ENCODE measurements at regions not wholly inside any gene's neighbourhood (a gene's known extent, or its start where the extent isn't known, plus 50 kb on each side); places are given as distances from the start of the nearest gene placed in this dataset.

GRCh38 chr12:41715256-41715655 is 429.4 kb downstream of the GXYLT1 start:
- Mint-ChIP-seq H3K4me3 (no peak overlapping the region), H3K27ac (no peak overlapping the region), H3K36me3 (ENCODE audit: low read depth) (no peaks in the 10 kb centered on the region), H3K9me3 (no peaks in the 10 kb centered on the region), H3K27me3 (no peaks in the 10 kb centered on the region), H3K4me1 (no peaks in the 10 kb centered on the region)
- no peak for DNase-seq
- intact Hi-C loops (cut with micrococcal nuclease) = no loop called here

- Mint-ChIP-seq H3K9me3 (no peaks in the 10 kb centered on the region), H3K4me1 (no peaks in the 10 kb centered on the region), H3K27ac (no peak overlapping the region), H3K4me3 (no peak overlapping the region), H3K27me3 (no peaks in the 10 kb centered on the region), H3K36me3 (ENCODE audit: low read depth) (no peaks in the 10 kb centered on the region)
- no peak for DNase-seq
- intact Hi-C loops (cut with micrococcal nuclease) = no loop called here
Measured at GRCh38 chr12:41709463-41710285, 435.0 kb downstream of the GXYLT1 start.

GRCh38 chr12:41709012-41709411 is 435.7 kb downstream of the GXYLT1 start:
- Mint-ChIP-seq H3K36me3 (ENCODE audit: low read depth) (no peaks in the 10 kb centered on the region), H3K4me3 (no peak overlapping the region), H3K9me3 (no peaks in the 10 kb centered on the region), H3K27me3 (no peaks in the 10 kb centered on the region), H3K27ac (no peak overlapping the region), H3K4me1 (no peaks in the 10 kb centered on the region)
- no peak for DNase-seq
- intact Hi-C loops (cut with micrococcal nuclease) = no loop called here

- DNase-seq = no peak
- Mint-ChIP-seq H3K4me3 (no peak overlapping the region), H3K36me3 (ENCODE audit: low read depth) (no peaks in the 10 kb centered on the region), H3K4me1 (no peaks in the 10 kb centered on the region), H3K9me3 (no peaks in the 10 kb centered on the region), H3K27me3 (no peaks in the 10 kb centered on the region), H3K27ac (no peak overlapping the region)
- intact Hi-C loops (cut with micrococcal nuclease) = no loop called here
Measured at GRCh38 chr12:41706376-41706775, 438.3 kb downstream of the GXYLT1 start.

GRCh38 chr12:41701943-41702601 is 442.6 kb downstream of the GXYLT1 start:
- no peak for DNase-seq
- H3K27me3 Mint-ChIP-seq = no peaks in the 10 kb centered on the region
- no peak overlapping the region for H3K4me3 Mint-ChIP-seq
- no peaks in the 10 kb centered on the region for H3K36me3 Mint-ChIP-seq (ENCODE audit: low read depth)
- intact Hi-C loops (cut with micrococcal nuclease) = no loop called here
- no peaks in the 10 kb centered on the region for H3K9me3 Mint-ChIP-seq
- no peak overlapping the region for H3K27ac Mint-ChIP-seq
- no peaks in the 10 kb centered on the region for H3K4me1 Mint-ChIP-seq

- no peaks in the 10 kb centered on the region for H3K27me3 Mint-ChIP-seq
- intact Hi-C loops (cut with micrococcal nuclease) = no loop called here
- no peaks in the 10 kb centered on the region for H3K9me3 Mint-ChIP-seq
- H3K27ac Mint-ChIP-seq = no peak overlapping the region
- DNase-seq = no peak
- H3K4me1 Mint-ChIP-seq = no peaks in the 10 kb centered on the region
- no peaks in the 10 kb centered on the region for H3K36me3 Mint-ChIP-seq (ENCODE audit: low read depth)
- H3K4me3 Mint-ChIP-seq = no peak overlapping the region
Measured at GRCh38 chr12:41700940-41701339, 443.7 kb downstream of the GXYLT1 start.

- Mint-ChIP-seq H3K27ac (no peak overlapping the region), H3K27me3 (no peaks in the 10 kb centered on the region), H3K36me3 (ENCODE audit: low read depth) (no peaks in the 10 kb centered on the region), H3K4me1 (no peaks in the 10 kb centered on the region), H3K4me3 (no peak overlapping the region), H3K9me3 (no peaks in the 10 kb centered on the region)
- intact Hi-C loops (cut with micrococcal nuclease) = no loop called here
- no peak for DNase-seq
Measured at GRCh38 chr12:41699658-41700057, 445.0 kb downstream of the GXYLT1 start.

- no peak overlapping the region for H3K4me3 Mint-ChIP-seq
- H3K36me3 Mint-ChIP-seq (ENCODE audit: low read depth) = no peaks in the 10 kb centered on the region
- no peak for DNase-seq
- intact Hi-C loops (cut with micrococcal nuclease) = no loop called here
- no peaks in the 10 kb centered on the region for H3K27me3 Mint-ChIP-seq
- H3K27ac Mint-ChIP-seq = no peak overlapping the region
- H3K4me1 Mint-ChIP-seq = no peaks in the 10 kb centered on the region
- H3K9me3 Mint-ChIP-seq = no peaks in the 10 kb centered on the region
Measured at GRCh38 chr12:41697161-41697560, 447.5 kb downstream of the GXYLT1 start.

GRCh38 chr12:41684997-41685396 is 459.7 kb downstream of the GXYLT1 start:
- Mint-ChIP-seq H3K4me1 (no peaks in the 10 kb centered on the region), H3K27me3 (no peaks in the 10 kb centered on the region), H3K4me3 (no peak overlapping the region), H3K27ac (no peak overlapping the region), H3K9me3 (no peaks in the 10 kb centered on the region), H3K36me3 (ENCODE audit: low read depth) (no peaks in the 10 kb centered on the region)
- intact Hi-C loops (cut with micrococcal nuclease) = no loop called here
- no peak for DNase-seq

GRCh38 chr12:41683513-41684240 is 461.0 kb downstream of the GXYLT1 start:
- Mint-ChIP-seq H3K4me1 (no peaks in the 10 kb centered on the region), H3K27ac (no peak overlapping the region), H3K4me3 (no peak overlapping the region), H3K36me3 (ENCODE audit: low read depth) (no peaks in the 10 kb centered on the region), H3K9me3 (no peaks in the 10 kb centered on the region), H3K27me3 (no peaks in the 10 kb centered on the region)
- DNase-seq = no peak
- intact Hi-C loops (cut with micrococcal nuclease) = no loop called here

GRCh38 chr12:41683023-41683422 is 461.7 kb downstream of the GXYLT1 start:
- H3K9me3 Mint-ChIP-seq = no peaks in the 10 kb centered on the region
- H3K27me3 Mint-ChIP-seq = no peaks in the 10 kb centered on the region
- H3K27ac Mint-ChIP-seq = no peak overlapping the region
- H3K4me1 Mint-ChIP-seq = no peaks in the 10 kb centered on the region
- H3K4me3 Mint-ChIP-seq = no peak overlapping the region
- intact Hi-C loops (cut with micrococcal nuclease) = no loop called here
- no peak for DNase-seq
- no peaks in the 10 kb centered on the region for H3K36me3 Mint-ChIP-seq (ENCODE audit: low read depth)

GRCh38 chr12:41681898-41682297 is 462.8 kb downstream of the GXYLT1 start:
- no peak for DNase-seq
- H3K36me3 Mint-ChIP-seq (ENCODE audit: low read depth) = no peaks in the 10 kb centered on the region
- no peaks in the 10 kb centered on the region for H3K27me3 Mint-ChIP-seq
- no peak overlapping the region for H3K4me3 Mint-ChIP-seq
- intact Hi-C loops (cut with micrococcal nuclease) = no loop called here
- H3K9me3 Mint-ChIP-seq = no peaks in the 10 kb centered on the region
- no peaks in the 10 kb centered on the region for H3K4me1 Mint-ChIP-seq
- no peak overlapping the region for H3K27ac Mint-ChIP-seq

- Mint-ChIP-seq H3K4me3 (no peak overlapping the region), H3K9me3 (no peaks in the 10 kb centered on the region), H3K36me3 (ENCODE audit: low read depth) (no peaks in the 10 kb centered on the region), H3K27ac (no peak overlapping the region), H3K4me1 (no peaks in the 10 kb centered on the region), H3K27me3 (no peaks in the 10 kb centered on the region)
- intact Hi-C loops (cut with micrococcal nuclease) = no loop called here
- no peak for DNase-seq
Measured at GRCh38 chr12:41680155-41680554, 464.5 kb downstream of the GXYLT1 start.

- Mint-ChIP-seq H3K27me3 (no peaks in the 10 kb centered on the region), H3K9me3 (no peaks in the 10 kb centered on the region), H3K4me1 (no peaks in the 10 kb centered on the region), H3K27ac (no peak overlapping the region), H3K4me3 (no peak overlapping the region), H3K36me3 (ENCODE audit: low read depth) (no peaks in the 10 kb centered on the region)
- no peak for DNase-seq
- intact Hi-C loops (cut with micrococcal nuclease) = no loop called here
Measured at GRCh38 chr12:41663598-41664265, 475.6 kb downstream of the PDZRN4 start.

Measured in activated CD4-positive, alpha-beta T cell treated with anti-CD3 and anti-CD28 coated beads, Interleukin-2, amount 10 ng/mL, durations not matched to agents 24 days and 14 days (primary cell).